Upper lobe of right lung (tissue), 1 donor: ENCODE measurements at regions not wholly inside any gene's neighbourhood (a gene's known extent, or its start where the extent isn't known, plus 50 kb on each side); places are given as distances from the start of the nearest gene placed in this dataset.

ENCODE experiments used
- ATAC-seq: fragments of 200-7000 bp; cut with Tn5 transposase; one replicate; pipeline ENCODE4 v1.9.1; 2020; ENCODE audit warnings: mild to moderate bottlenecking, moderate library complexity
- DNase-seq: peaks from one replicate; pipeline ENCODE4 v3.0.0-alpha.2; 2020
- H3K27ac ChIP-seq: fragments of 200-600 bp; one replicate; pipeline ENCODE4 v1.8.0; 2022
- H3K27me3 ChIP-seq: fragments of 200-600 bp; one replicate; pipeline ENCODE4 v1.8.0; 2022; ENCODE audit warnings: mild to moderate bottlenecking
- H3K36me3 ChIP-seq: fragments of 200-600 bp; one replicate; pipeline ENCODE4 v1.8.0; 2022
- H3K4me1 ChIP-seq: fragments of 200-600 bp; one replicate; pipeline ENCODE4 v1.8.0; 2022
- H3K4me3 ChIP-seq: fragments of 200-600 bp; one replicate; pipeline ENCODE4 v1.8.0; 2022; ENCODE audit warnings: mild to moderate bottlenecking
- H3K9me3 ChIP-seq: fragments of 200-600 bp; one replicate; pipeline ENCODE4 v1.8.0; 2022
- CTCF ChIP-seq: fragments of 200-600 bp; IDR thresholded peaks from one replicate; pipeline ENCODE4 v1.8.0; 2022; ENCODE audit warnings: antibody characterized with exemption
- intact Hi-C: fragments of 100-400 bp; cut with DNase I; formaldehyde crosslinking; loops from one replicate; pipeline ENCODE4 v1.11.0; 2022
- donor health status: DM: no; HTN: yes; CAD: no; lungs with severe emphysema.

- Histone ChIP-seq H3K4me3 (no peak overlapping the region), H3K4me1 (peaks cover 11% of the 10 kb centered on the region), H3K36me3 (no peaks in the 10 kb centered on the region), H3K9me3 (peaks cover 4% of the 10 kb centered on the region), H3K27me3 (no peaks in the 10 kb centered on the region), H3K27ac (no peak overlapping the region)
- no peak for TF ChIP-seq CTCF
- ATAC-seq (no peak), DNase-seq (no peak)
- intact Hi-C loops: no loop called here
Observed at GRCh38 chr9:88922091-88922490, 69.2 kb upstream of the S1PR3 start.

- TF ChIP-seq CTCF: no peak
- intact Hi-C loops: no loop called here
- DNase-seq (no peak), ATAC-seq (no peak)
- Histone ChIP-seq H3K27ac (no peak overlapping the region), H3K27me3 (no peaks in the 10 kb centered on the region), H3K9me3 (peaks cover 4% of the 10 kb centered on the region), H3K4me3 (no peak overlapping the region), H3K36me3 (no peaks in the 10 kb centered on the region), H3K4me1 (peaks cover 13% of the 10 kb centered on the region)
Observed at GRCh38 chr9:88923092-88923491, 68.2 kb upstream of the S1PR3 start.

DNA sequence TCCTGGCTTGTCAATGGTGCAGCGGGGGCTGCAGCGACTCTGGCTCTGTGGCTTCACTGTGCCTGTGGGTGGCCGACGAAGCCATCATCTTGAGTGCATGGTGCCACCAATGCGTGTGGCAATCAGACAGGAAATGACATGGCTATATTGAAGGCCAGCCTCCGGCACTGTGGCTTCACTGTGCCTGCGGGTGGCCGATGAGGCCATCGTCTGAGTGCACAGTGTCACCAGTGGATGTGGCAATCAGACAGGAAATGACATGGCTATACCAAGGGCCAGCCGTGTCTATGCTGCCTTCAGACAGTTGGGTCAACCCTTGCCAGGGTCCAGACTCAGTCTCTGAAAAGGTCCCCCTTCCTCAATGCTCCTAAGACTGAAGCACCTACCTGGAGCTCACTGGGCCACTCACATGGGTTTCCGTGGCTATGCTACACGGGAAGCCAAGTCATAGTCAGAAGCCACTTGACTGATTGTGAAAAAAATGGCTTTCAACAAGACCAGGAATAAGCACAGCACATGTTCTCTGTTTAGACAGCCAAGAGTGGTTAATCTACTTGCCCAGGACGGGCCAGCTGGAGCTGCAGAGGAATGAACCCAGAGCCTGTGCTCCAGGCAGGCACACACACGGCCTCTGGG, 67.5 kb upstream of the S1PR3 start:
- no peak for TF ChIP-seq CTCF
- Histone ChIP-seq H3K4me3 (no peak overlapping the region), H3K4me1 (peaks cover 13% of the 10 kb centered on the region), H3K27me3 (no peaks in the 10 kb centered on the region), H3K27ac (no peak overlapping the region), H3K9me3 (peaks cover 2% of the 10 kb centered on the region), H3K36me3 (no peaks in the 10 kb centered on the region)
- DNase-seq (peak; percentile 71), ATAC-seq (peak; percentile 84)
- intact Hi-C loops: no loop called here

GRCh38 chr9:88925481-88925880, 65.8 kb upstream of the S1PR3 start:
- TF ChIP-seq CTCF: no peak
- H3K4me1 ChIP-seq: peaks cover 13% of the 10 kb centered on the region
- no peaks in the 10 kb centered on the region for H3K27me3 ChIP-seq
- no peak for DNase-seq
- no peak overlapping the region for H3K4me3 ChIP-seq
- H3K9me3 ChIP-seq: no peaks in the 10 kb centered on the region
- no peak overlapping the region for H3K27ac ChIP-seq
- H3K36me3 ChIP-seq: no peaks in the 10 kb centered on the region
- intact Hi-C loops: no loop called here
- no peak for ATAC-seq

DNA sequence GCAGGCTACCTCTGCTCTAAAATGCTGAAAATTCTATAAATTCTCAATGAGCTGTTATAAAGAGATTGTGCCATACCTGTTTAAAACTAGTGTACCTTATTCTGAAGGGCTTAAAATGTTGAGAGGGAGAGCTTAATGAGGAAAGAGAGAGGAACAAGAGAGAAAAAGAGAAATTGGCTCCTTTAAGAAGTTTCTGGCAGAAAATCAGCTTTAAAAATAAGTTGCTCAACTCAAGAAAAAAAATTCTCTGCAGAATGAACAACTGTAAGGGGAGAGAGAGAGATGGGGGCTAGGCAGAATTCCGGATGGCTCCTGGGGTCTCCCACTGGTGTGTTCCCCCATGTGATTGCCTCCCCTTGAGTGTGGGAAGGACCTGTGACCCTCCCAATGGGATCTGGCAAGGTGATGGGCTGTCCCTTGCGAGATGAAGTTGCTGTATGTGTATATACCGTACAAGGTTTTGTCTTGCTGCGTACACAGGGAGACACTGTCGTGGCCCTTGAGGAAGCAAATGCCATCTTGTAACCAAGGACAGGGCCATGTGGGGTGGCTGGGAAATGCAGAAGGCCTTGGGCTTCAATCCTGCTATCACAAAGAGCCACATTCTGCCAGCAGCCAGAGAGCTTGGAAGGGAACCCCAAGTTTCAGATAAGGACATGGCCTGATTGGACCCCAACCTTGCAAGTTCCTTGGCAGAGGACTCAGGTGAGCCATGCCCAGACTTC, 64.3 kb upstream of the S1PR3 start:
- no peak for TF ChIP-seq CTCF

More for the DNA sequence above, 64.3 kb upstream of the S1PR3 start:
- Histone ChIP-seq H3K27me3 (no peaks in the 10 kb centered on the region), H3K9me3 (no peaks in the 10 kb centered on the region), H3K4me1 (peaks cover 13% of the 10 kb centered on the region), H3K27ac (no peak overlapping the region), H3K4me3 (no peak overlapping the region), H3K36me3 (no peaks in the 10 kb centered on the region)
- DNase-seq (no peak), ATAC-seq (peak; percentile 7)
- intact Hi-C loops: no loop called here
